ENCODE measurements at regions not wholly inside any gene's neighbourhood (a gene's known extent, or its start where the extent isn't known, plus 50 kb on each side); places are given as distances from the start of the nearest gene placed in this dataset.

- TF ChIP-seq, protein P1, sequence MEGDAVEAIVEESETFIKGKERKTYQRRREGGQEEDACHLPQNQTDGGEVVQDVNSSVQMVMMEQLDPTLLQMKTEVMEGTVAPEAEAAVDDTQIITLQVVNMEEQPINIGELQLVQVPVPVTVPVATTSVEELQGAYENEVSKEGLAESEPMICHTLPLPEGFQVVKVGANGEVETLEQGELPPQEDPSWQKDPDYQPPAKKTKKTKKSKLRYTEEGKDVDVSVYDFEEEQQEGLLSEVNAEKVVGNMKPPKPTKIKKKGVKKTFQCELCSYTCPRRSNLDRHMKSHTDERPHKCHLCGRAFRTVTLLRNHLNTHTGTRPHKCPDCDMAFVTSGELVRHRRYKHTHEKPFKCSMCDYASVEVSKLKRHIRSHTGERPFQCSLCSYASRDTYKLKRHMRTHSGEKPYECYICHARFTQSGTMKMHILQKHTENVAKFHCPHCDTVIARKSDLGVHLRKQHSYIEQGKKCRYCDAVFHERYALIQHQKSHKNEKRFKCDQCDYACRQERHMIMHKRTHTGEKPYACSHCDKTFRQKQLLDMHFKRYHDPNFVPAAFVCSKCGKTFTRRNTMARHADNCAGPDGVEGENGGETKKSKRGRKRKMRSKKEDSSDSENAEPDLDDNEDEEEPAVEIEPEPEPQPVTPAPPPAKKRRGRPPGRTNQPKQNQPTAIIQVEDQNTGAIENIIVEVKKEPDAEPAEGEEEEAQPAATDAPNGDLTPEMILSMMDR (conservative IDR thresholded peaks at IDR 0.05; ENCODE audit: low read length): no peak
- TF ChIP-seq EZH2phosphoT487 (IDR thresholded peaks at IDR 0.05; ENCODE audit: borderline replicate concordance, low read depth, low read length): no peak
Observed at GRCh38 chr5:158642879-158643278, 456.8 kb downstream of the EBF1 start.
